Activated CD8-positive, alpha-beta memory T cell treated with anti-CD3 and anti-CD28 coated beads, Interleukin-2, amount 10 ng/mL, durations not matched to agents 7 days and 5 days (primary cell): ENCODE measurements at regions not wholly inside any gene's neighbourhood (a gene's known extent, or its start where the extent isn't known, plus 50 kb on each side); places are given as distances from the start of the nearest gene placed in this dataset.

Source experiments
- ATAC-seq: fragments of 150-1000 bp; cut with Tn5 transposase; one replicate; pipeline ENCODE4 v1.10.0; 2021; ENCODE audit warnings: moderate library complexity
- CTCF ChIA-PET: fragments of 350-600 bp; sonication (Branson Sonifier 250); formaldehyde crosslinking; loops from one replicate; lab custom pipeline; 2021; ENCODE audit warnings: antibody characterized with exemption; lab: Charles Lee
- DNase-seq: peaks from one replicate; pipeline ENCODE4 v3.0.0-alpha.2; 2020
- H3K27ac Mint-ChIP-seq: one replicate; pipeline ENCODE4 v1.8.0; 2021; ENCODE audit warnings: mild to moderate bottlenecking, mixed read lengths
- H3K27me3 Mint-ChIP-seq: one replicate; pipeline ENCODE4 v1.8.0; 2021; ENCODE audit warnings: mixed read lengths
- H3K36me3 Mint-ChIP-seq: one replicate; pipeline ENCODE4 v1.8.0; 2021; ENCODE audit warnings: mild to moderate bottlenecking, mixed read lengths
- H3K4me1 Mint-ChIP-seq: one replicate; pipeline ENCODE4 v1.8.0; 2021; ENCODE audit warnings: mixed read lengths
- H3K4me3 Mint-ChIP-seq: one replicate; pipeline ENCODE4 v1.8.0; 2021; ENCODE audit warnings: mild to moderate bottlenecking, moderate library complexity, mixed read lengths
- H3K9me3 Mint-ChIP-seq: one replicate; pipeline ENCODE4 v1.8.0; 2022; ENCODE audit warnings: low read depth, mixed read lengths

GRCh38 chr6:153801917-153802316 is 237.1 kb upstream of the OPRM1 start:
- Mint-ChIP-seq H3K4me3 (no peak overlapping the region), H3K4me1 (no peaks in the 10 kb centered on the region), H3K36me3 (no peaks in the 10 kb centered on the region), H3K27ac (no peak overlapping the region), H3K9me3 (no peaks in the 10 kb centered on the region), H3K27me3 (no peaks in the 10 kb centered on the region)
- CTCF ChIA-PET: no interaction called here
- ATAC-seq (no peak), DNase-seq (no peak)

GRCh38 chr6:153800580-153801188 is 238.4 kb upstream of the OPRM1 start:
- Mint-ChIP-seq H3K9me3 (no peaks in the 10 kb centered on the region), H3K27ac (no peak overlapping the region), H3K27me3 (no peaks in the 10 kb centered on the region), H3K4me3 (no peak overlapping the region), H3K36me3 (no peaks in the 10 kb centered on the region), H3K4me1 (no peaks in the 10 kb centered on the region)
- ATAC-seq: no peak
- no peak for DNase-seq
- CTCF ChIA-PET: no interaction called here

- Mint-ChIP-seq H3K27me3 (no peaks in the 10 kb centered on the region), H3K36me3 (no peaks in the 10 kb centered on the region), H3K4me1 (no peaks in the 10 kb centered on the region), H3K27ac (no peak overlapping the region), H3K9me3 (peaks cover 8% of the 10 kb centered on the region), H3K4me3 (no peak overlapping the region)
- ATAC-seq: no peak
- no peak for DNase-seq
- CTCF ChIA-PET: no interaction called here
Observed at GRCh38 chr6:153790876-153791473, 248.1 kb upstream of the OPRM1 start.

- Mint-ChIP-seq H3K27ac (no peak overlapping the region), H3K36me3 (no peaks in the 10 kb centered on the region), H3K27me3 (no peaks in the 10 kb centered on the region), H3K4me3 (no peak overlapping the region), H3K9me3 (peaks cover 8% of the 10 kb centered on the region), H3K4me1 (no peaks in the 10 kb centered on the region)
- ATAC-seq (no peak), DNase-seq (no peak)
- CTCF ChIA-PET: no interaction called here
Observed at GRCh38 chr6:153790048-153790447, 249.0 kb upstream of the OPRM1 start.

- DNase-seq (no peak), ATAC-seq (no peak)
- H3K27ac Mint-ChIP-seq: no peak overlapping the region
- H3K27me3 Mint-ChIP-seq: no peaks in the 10 kb centered on the region
- H3K4me1 Mint-ChIP-seq: no peaks in the 10 kb centered on the region
- CTCF ChIA-PET: no interaction called here
- peaks cover 8% of the 10 kb centered on the region for H3K9me3 Mint-ChIP-seq
- H3K4me3 Mint-ChIP-seq: no peak overlapping the region
- no peaks in the 10 kb centered on the region for H3K36me3 Mint-ChIP-seq
Observed at GRCh38 chr6:153787341-153787606, 251.8 kb upstream of the OPRM1 start.

GRCh38 chr6:153781306-153781705 is 257.7 kb upstream of the OPRM1 start:
- Mint-ChIP-seq H3K27me3 (no peaks in the 10 kb centered on the region), H3K4me1 (no peaks in the 10 kb centered on the region), H3K9me3 (peaks cover 5% of the 10 kb centered on the region), H3K4me3 (no peak overlapping the region), H3K36me3 (no peaks in the 10 kb centered on the region), H3K27ac (no peak overlapping the region)
- CTCF ChIA-PET: no interaction called here
- no peak for ATAC-seq
- DNase-seq: no peak

- Mint-ChIP-seq H3K4me3 (no peak overlapping the region), H3K27ac (no peak overlapping the region), H3K36me3 (no peaks in the 10 kb centered on the region), H3K4me1 (no peaks in the 10 kb centered on the region), H3K9me3 (peaks cover 2% of the 10 kb centered on the region), H3K27me3 (no peaks in the 10 kb centered on the region)
- CTCF ChIA-PET: no interaction called here
- DNase-seq (no peak), ATAC-seq (no peak)
Observed at GRCh38 chr6:153780011-153780410, 259.0 kb upstream of the OPRM1 start.

- no peaks in the 10 kb centered on the region for H3K27me3 Mint-ChIP-seq
- ATAC-seq (no peak), DNase-seq (no peak)
- no peaks in the 10 kb centered on the region for H3K36me3 Mint-ChIP-seq
- peaks cover 2% of the 10 kb centered on the region for H3K9me3 Mint-ChIP-seq
- no peaks in the 10 kb centered on the region for H3K4me1 Mint-ChIP-seq
- CTCF ChIA-PET: no interaction called here
- H3K27ac Mint-ChIP-seq: no peak overlapping the region
- no peak overlapping the region for H3K4me3 Mint-ChIP-seq
Observed at GRCh38 chr6:153778216-153778615, 260.8 kb upstream of the OPRM1 start.

GRCh38 chr6:153771577-153771976 is 267.5 kb upstream of the OPRM1 start:
- ATAC-seq (no peak), DNase-seq (no peak)
- no peaks in the 10 kb centered on the region for H3K9me3 Mint-ChIP-seq
- H3K27ac Mint-ChIP-seq: no peak overlapping the region
- H3K4me1 Mint-ChIP-seq: no peaks in the 10 kb centered on the region
- no peaks in the 10 kb centered on the region for H3K36me3 Mint-ChIP-seq
- no peak overlapping the region for H3K4me3 Mint-ChIP-seq
- no peaks in the 10 kb centered on the region for H3K27me3 Mint-ChIP-seq
- CTCF ChIA-PET: no interaction called here

- Mint-ChIP-seq H3K36me3 (no peaks in the 10 kb centered on the region), H3K4me3 (no peak overlapping the region), H3K4me1 (no peaks in the 10 kb centered on the region), H3K27me3 (no peaks in the 10 kb centered on the region), H3K9me3 (no peaks in the 10 kb centered on the region), H3K27ac (no peak overlapping the region)
- ATAC-seq (no peak), DNase-seq (no peak)
- CTCF ChIA-PET: no interaction called here
Observed at GRCh38 chr6:153767127-153767526, 271.9 kb upstream of the OPRM1 start.

GRCh38 chr6:153758516-153758915 is 280.5 kb upstream of the OPRM1 start:
- CTCF ChIA-PET: no interaction called here
- peaks cover 8% of the 10 kb centered on the region for H3K9me3 Mint-ChIP-seq
- H3K4me1 Mint-ChIP-seq: no peaks in the 10 kb centered on the region
- DNase-seq: no peak
- no peak overlapping the region for H3K4me3 Mint-ChIP-seq
- no peaks in the 10 kb centered on the region for H3K27me3 Mint-ChIP-seq
- ATAC-seq: no peak
- no peaks in the 10 kb centered on the region for H3K36me3 Mint-ChIP-seq
- H3K27ac Mint-ChIP-seq: no peak overlapping the region

- Mint-ChIP-seq H3K4me1 (no peaks in the 10 kb centered on the region), H3K4me3 (no peak overlapping the region), H3K36me3 (no peaks in the 10 kb centered on the region), H3K9me3 (peaks cover 13% of the 10 kb centered on the region), H3K27me3 (no peaks in the 10 kb centered on the region), H3K27ac (no peak overlapping the region)
- DNase-seq (no peak), ATAC-seq (no peak)
- CTCF ChIA-PET: no interaction called here
Observed at GRCh38 chr6:153735761-153736160, 303.3 kb upstream of the OPRM1 start.

- Mint-ChIP-seq H3K4me1 (no peaks in the 10 kb centered on the region), H3K9me3 (no peaks in the 10 kb centered on the region), H3K36me3 (no peaks in the 10 kb centered on the region), H3K27me3 (no peaks in the 10 kb centered on the region), H3K27ac (no peak overlapping the region), H3K4me3 (no peak overlapping the region)
- ATAC-seq (no peak), DNase-seq (no peak)
- CTCF ChIA-PET: no interaction called here
Observed at GRCh38 chr6:153729189-153729588, 309.9 kb upstream of the OPRM1 start.

- CTCF ChIA-PET: no interaction called here
- H3K4me1 Mint-ChIP-seq: no peaks in the 10 kb centered on the region
- ATAC-seq (no peak), DNase-seq (no peak)
- no peak overlapping the region for H3K4me3 Mint-ChIP-seq
- H3K27ac Mint-ChIP-seq: no peak overlapping the region
- H3K27me3 Mint-ChIP-seq: no peaks in the 10 kb centered on the region
- no peaks in the 10 kb centered on the region for H3K36me3 Mint-ChIP-seq
- no peaks in the 10 kb centered on the region for H3K9me3 Mint-ChIP-seq
Observed at GRCh38 chr6:153727885-153728284, 311.2 kb upstream of the OPRM1 start.

GRCh38 chr6:153725456-153725855 is 313.6 kb upstream of the OPRM1 start:
- DNase-seq (no peak), ATAC-seq (no peak)
- H3K36me3 Mint-ChIP-seq: no peaks in the 10 kb centered on the region
- CTCF ChIA-PET: no interaction called here
- no peaks in the 10 kb centered on the region for H3K27me3 Mint-ChIP-seq
- no peak overlapping the region for H3K27ac Mint-ChIP-seq
- no peaks in the 10 kb centered on the region for H3K9me3 Mint-ChIP-seq
- H3K4me3 Mint-ChIP-seq: no peak overlapping the region
- H3K4me1 Mint-ChIP-seq: no peaks in the 10 kb centered on the region
